H9 (cell line): ENCODE measurements at regions not wholly inside any gene's neighbourhood (a gene's known extent, or its start where the extent isn't known, plus 50 kb on each side); places are given as distances from the start of the nearest gene placed in this dataset.

Experiments used
- DNase-seq: peaks from one replicate; pipeline ENCODE4 v3.0.0-alpha.2; 2017
- H2AFZ ChIP-seq: one replicate; pipeline ENCODE4 v1.6.1; 2013; ENCODE audit warnings: mild to moderate bottlenecking, low read length, control low read depth, moderate library complexity
- H2AK5ac ChIP-seq: 2 replicates; pipeline ENCODE4 v1.6.1; 2013; ENCODE audit warnings: low read length, control low read depth, mixed read lengths; ENCODE audit not compliant: insufficient read length
- H2BK120ac ChIP-seq: one replicate; pipeline ENCODE4 v1.6.1; 2013; ENCODE audit warnings: low read depth, mild to moderate bottlenecking, low read length, control low read depth, inconsistent platforms; ENCODE audit not compliant: poor library complexity, severe bottlenecking
- H2BK12ac ChIP-seq: 2 replicates; pipeline ENCODE4 v1.6.1; 2013; ENCODE audit warnings: low read length, control low read depth, mixed read lengths, low read depth; ENCODE audit not compliant: insufficient read length
- H2BK15ac ChIP-seq: 2 replicates; pipeline ENCODE4 v1.6.1; 2013; ENCODE audit warnings: low read depth, low read length, control low read depth
- H2BK20ac ChIP-seq: one replicate; pipeline ENCODE4 v1.6.1; 2013; ENCODE audit warnings: low read depth, mild to moderate bottlenecking, low read length, control low read depth, inconsistent platforms; ENCODE audit not compliant: poor library complexity, severe bottlenecking
- H2BK5ac ChIP-seq: 2 replicates; pipeline ENCODE4 v1.6.1; 2013; ENCODE audit warnings: low read length, control low read depth, mixed read lengths; ENCODE audit not compliant: insufficient read length
- H3K14ac ChIP-seq: 2 replicates; pipeline ENCODE4 v1.6.1; 2013; ENCODE audit warnings: low read length, control low read depth; ENCODE audit not compliant: insufficient read depth
- H3K18ac ChIP-seq: 2 replicates; pipeline ENCODE4 v1.6.1; 2013; ENCODE audit warnings: low read depth, mild to moderate bottlenecking, mixed read lengths, low read length, control low read depth; ENCODE audit not compliant: insufficient read length
- H3K23ac ChIP-seq: 2 replicates; pipeline ENCODE4 v1.6.1; 2013; ENCODE audit warnings: low read length, control low read depth, mixed read lengths, low read depth; ENCODE audit not compliant: insufficient read length
- H3K23me2 ChIP-seq: 2 replicates; pipeline ENCODE4 v1.6.1; 2013; ENCODE audit warnings: low read depth, mild to moderate bottlenecking, mixed read lengths, low read length, control low read depth; ENCODE audit not compliant: insufficient read length, poor library complexity, severe bottlenecking
- H3K27ac ChIP-seq: 2 replicates; pipeline ENCODE4 v1.5.1; 2013; ENCODE audit warnings: low read length, control low read depth, mixed read lengths, low read depth; ENCODE audit not compliant: insufficient read length
- H3K27me3 ChIP-seq: 2 replicates; pipeline ENCODE4 v1.6.1; 2013; ENCODE audit warnings: low read length, control low read depth, inconsistent platforms; ENCODE audit not compliant: insufficient read depth
- H3K4ac ChIP-seq: 2 replicates; pipeline ENCODE4 v1.6.1; 2013; ENCODE audit warnings: low read depth, mild to moderate bottlenecking, control low read depth, inconsistent platforms, low read length, moderate library complexity
- H3K4me1 ChIP-seq: 2 replicates; pipeline ENCODE4 v1.6.1; 2013; ENCODE audit warnings: low read length, control low read depth, inconsistent platforms; ENCODE audit not compliant: insufficient read depth
- H3K4me2 ChIP-seq: 2 replicates; pipeline ENCODE4 v1.6.1; 2013; ENCODE audit warnings: low read length, control low read depth, mixed read lengths; ENCODE audit not compliant: insufficient read length, insufficient read depth
- H3K56ac ChIP-seq: 2 replicates; pipeline ENCODE4 v1.6.1; 2013; ENCODE audit warnings: low read depth, mild to moderate bottlenecking, mixed read lengths, low read length, control low read depth; ENCODE audit not compliant: insufficient read length
- H3K79me1 ChIP-seq: 2 replicates; pipeline ENCODE4 v1.6.1; 2013; ENCODE audit warnings: low read depth, mild to moderate bottlenecking, moderate library complexity, low read length, control low read depth, inconsistent platforms; ENCODE audit not compliant: insufficient read depth, poor library complexity, severe bottlenecking
- H3K79me2 ChIP-seq: 2 replicates; pipeline ENCODE4 v1.6.1; 2013; ENCODE audit warnings: low read length, control low read depth, inconsistent platforms; ENCODE audit not compliant: insufficient read depth
- H3K9ac ChIP-seq: 2 replicates; pipeline ENCODE4 v1.6.1; 2013; ENCODE audit warnings: low read length, control low read depth, mixed read lengths; ENCODE audit not compliant: insufficient read length; ENCODE audit errors: extremely low read depth
- H3K9me3 ChIP-seq: one replicate; pipeline ENCODE4 v1.6.1; 2013; ENCODE audit warnings: low read depth, low read length, inconsistent platforms; ENCODE audit not compliant: control insufficient read depth
- H3T11ph ChIP-seq: one replicate; pipeline ENCODE4 v1.6.1; 2013; ENCODE audit warnings: mild to moderate bottlenecking, low read length, control low read depth, inconsistent platforms
- H4K20me1 ChIP-seq: one replicate; pipeline ENCODE4 v1.6.1; 2013; ENCODE audit not compliant: control insufficient read depth, insufficient read length, insufficient read depth
- H4K5ac ChIP-seq: 2 replicates; pipeline ENCODE4 v1.6.1; 2013; ENCODE audit warnings: low read depth, mild to moderate bottlenecking, mixed read lengths, low read length, control low read depth; ENCODE audit not compliant: insufficient read length
- H4K8ac ChIP-seq: replicated peaks from 2 replicates; pipeline ENCODE4 v1.6.1; 2013; ENCODE audit warnings: low read length, control low read depth, mixed read lengths, low read depth; ENCODE audit not compliant: insufficient read length
- H4K91ac ChIP-seq: 2 replicates; pipeline ENCODE4 v1.6.1; 2013; ENCODE audit warnings: low read depth, mild to moderate bottlenecking, moderate library complexity, mixed read lengths, low read length, control low read depth; ENCODE audit not compliant: insufficient read length
- H3K27ac Mint-ChIP-seq, 3 experiments: 2 replicates in 2 of 3; 3 replicates in 1 of 3; pipeline ENCODE4 v1.8.0; 2020 to 2021; ENCODE audit warnings: mixed read lengths in 3 of 3, mild to moderate bottlenecking in 1 of 3, moderate library complexity in 1 of 3
- H3K27me3 Mint-ChIP-seq: 2 replicates; pipeline ENCODE4 v1.8.0; 2021; ENCODE audit warnings: low read depth, mild to moderate bottlenecking, moderate library complexity, mixed read lengths
- H3K36me3 Mint-ChIP-seq, 3 experiments: 2 replicates in 2 of 3; 3 replicates in 1 of 3; pipeline ENCODE4 v1.8.0; 2020 to 2021; ENCODE audit warnings: low read depth in 3 of 3, mixed read lengths in 3 of 3; ENCODE audit not compliant: insufficient read depth in 1 of 3
- H3K4me1 Mint-ChIP-seq, 2 experiments: 2 replicates each; pipeline ENCODE4 v1.8.0; 2020; ENCODE audit warnings: mixed read lengths in 2 of 2
- H3K4me3 Mint-ChIP-seq, 2 experiments: 2 replicates in 1 of 2; 3 replicates in 1 of 2; pipeline ENCODE4 v1.8.0; 2020 to 2021; ENCODE audit warnings: mild to moderate bottlenecking in 2 of 2, mixed read lengths in 2 of 2, moderate library complexity in 1 of 2
- H3K9me3 Mint-ChIP-seq, 2 experiments: 2 replicates in 1 of 2; 3 replicates in 1 of 2; pipeline ENCODE4 v1.8.0; 2020; ENCODE audit warnings: mild to moderate bottlenecking in 2 of 2, mixed read lengths in 2 of 2, moderate library complexity in 1 of 2
- WGBS: extraction: QIAGEN DNeasy Blood & Tissue Kit; methylation state at CpG from one replicate; pipeline ENCODE4 v1.1.7; 2013; ENCODE audit warnings: missing lambda C conversion rate, low lambda C conversion rate, mixed read lengths; ENCODE audit not compliant: insufficient read length; ENCODE audit errors: extremely low coverage; 5-methylcytosine and 5-hydroxymethylcytosine counted together
- TF ChIP-seq, protein P1 (sequence below): fragments of 200-600 bp; sonication (generic); conservative IDR thresholded peaks from 3 replicates; pipeline ENCODE4 v1.8.0; 2021; ENCODE audit warnings: antibody characterized with exemption, mild to moderate bottlenecking

DNA sequence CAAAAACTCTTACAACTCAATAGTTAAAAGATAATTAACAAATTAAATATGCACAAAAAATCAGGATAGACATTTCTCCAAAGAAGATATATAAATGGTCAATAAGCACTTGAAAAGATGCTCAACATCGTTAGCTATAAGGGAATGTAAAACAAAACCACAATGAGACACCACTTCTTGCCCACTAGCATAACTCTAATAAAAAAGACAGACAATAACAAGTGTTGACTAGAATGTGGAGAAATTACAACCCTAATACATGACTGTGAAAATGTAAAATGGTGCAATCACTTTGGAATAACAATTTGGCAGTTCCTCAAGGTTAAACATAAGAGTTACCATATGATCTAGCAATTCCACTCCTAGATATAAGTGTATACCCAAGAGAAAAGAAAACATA lies 74.3 kb upstream of the PCGF5 start:
- no peak overlapping the region for H3K23ac ChIP-seq
- no peak overlapping the region for H2AK5ac ChIP-seq
- no peak overlapping the region for H4K5ac ChIP-seq
- no peaks in the 10 kb centered on the region for H3K36me3 Mint-ChIP-seq
- no peak for DNase-seq
- no peaks in the 10 kb centered on the region for H3K27me3 ChIP-seq
- H3K9me3 ChIP-seq: no peaks in the 10 kb centered on the region
- no peak overlapping the region for H3K27ac Mint-ChIP-seq
- peaks cover 20% of the 10 kb centered on the region for H3K27me3 Mint-ChIP-seq
- no peaks in the 10 kb centered on the region for H4K20me1 ChIP-seq
- H4K8ac ChIP-seq: no peak overlapping the region
- H4K91ac ChIP-seq: no peak overlapping the region
- TF ChIP-seq, protein P1, sequence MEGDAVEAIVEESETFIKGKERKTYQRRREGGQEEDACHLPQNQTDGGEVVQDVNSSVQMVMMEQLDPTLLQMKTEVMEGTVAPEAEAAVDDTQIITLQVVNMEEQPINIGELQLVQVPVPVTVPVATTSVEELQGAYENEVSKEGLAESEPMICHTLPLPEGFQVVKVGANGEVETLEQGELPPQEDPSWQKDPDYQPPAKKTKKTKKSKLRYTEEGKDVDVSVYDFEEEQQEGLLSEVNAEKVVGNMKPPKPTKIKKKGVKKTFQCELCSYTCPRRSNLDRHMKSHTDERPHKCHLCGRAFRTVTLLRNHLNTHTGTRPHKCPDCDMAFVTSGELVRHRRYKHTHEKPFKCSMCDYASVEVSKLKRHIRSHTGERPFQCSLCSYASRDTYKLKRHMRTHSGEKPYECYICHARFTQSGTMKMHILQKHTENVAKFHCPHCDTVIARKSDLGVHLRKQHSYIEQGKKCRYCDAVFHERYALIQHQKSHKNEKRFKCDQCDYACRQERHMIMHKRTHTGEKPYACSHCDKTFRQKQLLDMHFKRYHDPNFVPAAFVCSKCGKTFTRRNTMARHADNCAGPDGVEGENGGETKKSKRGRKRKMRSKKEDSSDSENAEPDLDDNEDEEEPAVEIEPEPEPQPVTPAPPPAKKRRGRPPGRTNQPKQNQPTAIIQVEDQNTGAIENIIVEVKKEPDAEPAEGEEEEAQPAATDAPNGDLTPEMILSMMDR: no peak
- no peak overlapping the region for H2BK5ac ChIP-seq
- H2BK15ac ChIP-seq: no peak overlapping the region
- H3K23me2 ChIP-seq: no peaks in the 10 kb centered on the region
- no peaks in the 10 kb centered on the region for H3K79me1 ChIP-seq
- H3K27ac ChIP-seq: no peak overlapping the region
- H3K9me3 Mint-ChIP-seq: no peaks in the 10 kb centered on the region
- H3T11ph ChIP-seq: no peak overlapping the region
- H3K79me2 ChIP-seq: no peaks in the 10 kb centered on the region
- H2AFZ ChIP-seq: no peak overlapping the region
- no peak overlapping the region for H3K9ac ChIP-seq
- no peak overlapping the region for H3K4ac ChIP-seq
- H3K4me1 ChIP-seq: no peaks in the 10 kb centered on the region
- H2BK20ac ChIP-seq: no peak overlapping the region
- no peak overlapping the region for H2BK120ac ChIP-seq
- no peak overlapping the region for H3K14ac ChIP-seq
- H2BK12ac ChIP-seq: no peak overlapping the region
- H3K56ac ChIP-seq: no peak overlapping the region
- no CpG with 5 or more reads among the region's 1 CpG for WGBS
- H3K4me2 ChIP-seq: no peak overlapping the region
- H3K4me1 Mint-ChIP-seq: peaks cover 2 to 3% of the 10 kb centered on the region in 2 experiments; a peak in 3 of 4 replicates
- no peak overlapping the region for H3K4me3 Mint-ChIP-seq
- no peak overlapping the region for H3K18ac ChIP-seq
